OCI-LY7 (cell line): ENCODE measurements at regions not wholly inside any gene's neighbourhood (a gene's known extent, or its start where the extent isn't known, plus 50 kb on each side); places are given as distances from the start of the nearest gene placed in this dataset.
"Not testable (repeated sequence)": the region's sequence is repeated elsewhere in the genome, so short reads cannot be mapped to it uniquely, and the experiment has no call there.

Source experiments
- BruUV-seq: library from RNA; stranded (reverse); fragments of 400-500 nt; replicated peaks from 2 replicates; lab custom pipeline; 2021; lab: Mats Ljungman, UMichigan
- CTCF ChIA-PET: fragments of 300-600 bp; sonication (Branson Sonifier 250); formaldehyde crosslinking; loops from one replicate; lab custom pipeline; 2022; ENCODE audit warnings: antibody characterized with exemption; ENCODE audit not compliant: unreplicated experiment; lab: Charles Lee
- POLR2A ChIA-PET: fragments of 300-600 bp; sonication (Branson Sonifier 250); formaldehyde crosslinking; loops from one replicate; lab custom pipeline; 2022; ENCODE audit warnings: antibody characterized with exemption; lab: Charles Lee
- DNase-seq: peaks from one replicate; pipeline ENCODE4 v3.0.0-alpha.2; 2015; ENCODE audit warnings: low spot score
- H2AFZ ChIP-seq: fragments of 200-600 bp; sonication (generic), shearing (Covaris generic); 2 replicates; pipeline ENCODE4 v1.6.1; 2014; ENCODE audit warnings: mild to moderate bottlenecking, antibody characterized with exemption, low read length, moderate library complexity
- H3K27ac ChIP-seq: fragments of 200-600 bp; sonication (generic); 2 replicates; pipeline ENCODE4 v1.5.1; 2014; ENCODE audit warnings: mixed run types, low read depth, mild to moderate bottlenecking, moderate library complexity, low read length, inconsistent platforms; ENCODE audit not compliant: poor library complexity, severe bottlenecking
- H3K36me3 ChIP-seq: fragments of 200-600 bp; sonication (generic); 2 replicates; pipeline ENCODE4 v1.6.1; 2014; ENCODE audit warnings: mild to moderate bottlenecking, antibody characterized with exemption, low read length, moderate library complexity, mixed read lengths; ENCODE audit not compliant: insufficient read depth
- H3K4me1 ChIP-seq: fragments of 200-600 bp; sonication (generic); 2 replicates; pipeline ENCODE4 v1.5.1; 2014; ENCODE audit warnings: mild to moderate bottlenecking, low read length; ENCODE audit not compliant: insufficient read depth, poor library complexity, severe bottlenecking
- H3K4me2 ChIP-seq: fragments of 200-600 bp; sonication (generic); 2 replicates; pipeline ENCODE4 v1.6.1; 2014; ENCODE audit warnings: mild to moderate bottlenecking, low read length
- H3K4me3 ChIP-seq: fragments of 200-600 bp; sonication (generic); 2 replicates; pipeline ENCODE4 v1.5.1; 2014; ENCODE audit warnings: mild to moderate bottlenecking, low read depth, low read length; ENCODE audit not compliant: poor library complexity, severe bottlenecking
- H3K79me2 ChIP-seq: fragments of 200-600 bp; sonication (generic); 2 replicates; pipeline ENCODE4 v1.6.1; 2016; ENCODE audit warnings: low read depth, mild to moderate bottlenecking, low read length, moderate library complexity, mixed read lengths; ENCODE audit not compliant: insufficient read depth
- H3K9me2 ChIP-seq: fragments of 200-600 bp; sonication (generic); 2 replicates; pipeline ENCODE4 v1.6.1; 2016; ENCODE audit warnings: mild to moderate bottlenecking, low read length, mixed read lengths; ENCODE audit not compliant: insufficient read depth
- H3K9me3 ChIP-seq: fragments of 200-600 bp; sonication (generic); 2 replicates; pipeline ENCODE4 v1.6.1; 2014; ENCODE audit warnings: mild to moderate bottlenecking, mixed run types, low read length, mixed read lengths
- H4K20me1 ChIP-seq: fragments of 200-600 bp; sonication (generic); 2 replicates; pipeline ENCODE4 v1.6.1; 2014; ENCODE audit warnings: mild to moderate bottlenecking, antibody characterized with exemption, low read length, moderate library complexity, mixed read lengths; ENCODE audit not compliant: insufficient read depth
- EZH2phosphoT487 ChIP-seq: fragments of 200-600 bp; sonication (generic); IDR thresholded peaks from 2 replicates; pipeline ENCODE4 v1.6.1; 2018; ENCODE audit warnings: low read depth, borderline replicate concordance, mild to moderate bottlenecking, mixed run types, antibody characterized with exemption, low read length, moderate library complexity, mixed read lengths
- intact Hi-C: fragments of 100-400 bp; cut with micrococcal nuclease; formaldehyde crosslinking; loops from one replicate; pipeline ENCODE4 v1.10.0; 2022; ENCODE audit not compliant: unreplicated experiment
- TF ChIP-seq, protein P1 (sequence below): fragments of 200-600 bp; sonication (generic); conservative IDR thresholded peaks from 2 replicates; pipeline ENCODE4 v1.5.1; 2014; ENCODE audit warnings: mild to moderate bottlenecking, antibody characterized with exemption, low read length, moderate library complexity, mixed read lengths

DNA sequence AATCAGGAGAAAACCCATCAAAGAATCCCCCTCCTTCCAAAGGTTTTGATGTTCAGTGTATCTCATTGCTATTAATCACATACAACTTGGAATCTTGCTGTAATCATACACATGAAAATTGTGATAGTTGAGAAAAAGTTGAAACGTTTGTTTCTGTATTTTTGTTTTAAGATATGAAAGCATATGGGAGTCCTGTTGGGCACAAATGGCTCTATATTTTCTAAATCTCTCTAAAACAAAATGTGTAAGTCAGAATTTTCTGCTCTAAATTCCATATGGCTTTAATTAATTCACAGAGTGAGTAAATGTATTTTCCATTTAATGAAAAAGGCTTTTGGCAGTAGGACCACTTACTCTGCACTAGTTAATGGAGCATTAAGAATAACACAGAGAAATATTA, 140.2 kb downstream of the MOSPD2 start:
- Histone ChIP-seq H3K4me3 (no peak overlapping the region), H3K27ac (no peak overlapping the region), H3K9me2 (no peaks in the 10 kb centered on the region), H4K20me1 (no peaks in the 10 kb centered on the region), H3K4me2 (no peak overlapping the region), H2AFZ (no peak overlapping the region), H3K4me1 (no peaks in the 10 kb centered on the region), H3K36me3 (no peaks in the 10 kb centered on the region), H3K9me3 (no peaks in the 10 kb centered on the region), H3K79me2 (no peaks in the 10 kb centered on the region)
- ChIA-PET CTCF (no interaction called here), POLR2A (no interaction called here)
- TF ChIP-seq EZH2phosphoT487, result no peak
- TF ChIP-seq, protein P1, sequence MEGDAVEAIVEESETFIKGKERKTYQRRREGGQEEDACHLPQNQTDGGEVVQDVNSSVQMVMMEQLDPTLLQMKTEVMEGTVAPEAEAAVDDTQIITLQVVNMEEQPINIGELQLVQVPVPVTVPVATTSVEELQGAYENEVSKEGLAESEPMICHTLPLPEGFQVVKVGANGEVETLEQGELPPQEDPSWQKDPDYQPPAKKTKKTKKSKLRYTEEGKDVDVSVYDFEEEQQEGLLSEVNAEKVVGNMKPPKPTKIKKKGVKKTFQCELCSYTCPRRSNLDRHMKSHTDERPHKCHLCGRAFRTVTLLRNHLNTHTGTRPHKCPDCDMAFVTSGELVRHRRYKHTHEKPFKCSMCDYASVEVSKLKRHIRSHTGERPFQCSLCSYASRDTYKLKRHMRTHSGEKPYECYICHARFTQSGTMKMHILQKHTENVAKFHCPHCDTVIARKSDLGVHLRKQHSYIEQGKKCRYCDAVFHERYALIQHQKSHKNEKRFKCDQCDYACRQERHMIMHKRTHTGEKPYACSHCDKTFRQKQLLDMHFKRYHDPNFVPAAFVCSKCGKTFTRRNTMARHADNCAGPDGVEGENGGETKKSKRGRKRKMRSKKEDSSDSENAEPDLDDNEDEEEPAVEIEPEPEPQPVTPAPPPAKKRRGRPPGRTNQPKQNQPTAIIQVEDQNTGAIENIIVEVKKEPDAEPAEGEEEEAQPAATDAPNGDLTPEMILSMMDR, result no peak
- BruUV-seq, result no TSS peak
- intact Hi-C loops, result no loop called here
- DNase-seq, result no peak

DNA sequence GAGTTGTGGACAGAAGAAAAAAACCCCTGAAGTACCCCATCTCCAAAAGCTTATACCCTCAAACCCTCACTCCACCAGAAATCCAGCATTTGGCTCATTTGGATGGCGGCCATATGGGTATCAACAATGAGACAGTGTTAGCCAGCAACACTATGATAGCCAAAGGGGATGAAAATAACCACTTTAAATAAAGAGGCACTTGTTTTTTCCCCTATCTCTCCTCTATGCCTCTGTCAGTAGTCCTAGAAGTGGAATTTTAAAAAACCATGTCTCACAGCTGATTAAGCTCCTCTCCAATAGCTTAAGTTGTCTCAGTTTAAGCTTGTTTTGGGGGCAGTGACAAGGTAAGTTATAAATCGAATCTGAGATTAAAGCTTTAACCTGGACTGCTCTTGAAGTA, 124.0 kb downstream of the MOSPD2 start:
- no peak for DNase-seq
- no TSS peak for BruUV-seq
- H3K27ac ChIP-seq, result no peak overlapping the region
- no peaks in the 10 kb centered on the region for H3K9me2 ChIP-seq
- no peaks in the 10 kb centered on the region for H3K4me1 ChIP-seq
- no peaks in the 10 kb centered on the region for H4K20me1 ChIP-seq
- ChIA-PET CTCF (no interaction called here), POLR2A (no interaction called here)
- no peaks in the 10 kb centered on the region for H3K79me2 ChIP-seq
- H2AFZ ChIP-seq, result no peak overlapping the region
- H3K9me3 ChIP-seq, result no peaks in the 10 kb centered on the region
- H3K36me3 ChIP-seq, result no peaks in the 10 kb centered on the region
- no peak for TF ChIP-seq EZH2phosphoT487
- TF ChIP-seq, protein P1, result no peak
- no peak overlapping the region for H3K4me2 ChIP-seq
- H3K4me3 ChIP-seq, result no peak overlapping the region
- intact Hi-C loops, result no loop called here

DNA sequence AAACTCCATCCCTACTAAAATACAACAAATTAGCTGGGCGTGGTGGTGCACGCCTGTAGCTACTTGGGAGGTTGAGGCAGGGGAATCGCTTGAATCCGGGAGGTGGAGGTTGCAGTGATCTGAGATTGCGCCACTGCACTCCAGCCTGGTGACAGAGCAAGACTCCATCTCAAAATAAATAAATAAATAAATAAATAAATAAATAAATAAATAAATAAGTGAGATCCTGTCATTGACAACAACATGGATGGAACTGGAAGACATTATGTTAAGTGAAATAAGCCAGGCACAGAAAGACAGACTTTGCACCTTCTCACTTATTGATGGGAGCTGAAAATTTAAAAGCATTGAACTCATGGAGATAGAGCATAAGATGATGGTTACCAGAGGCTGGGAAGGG, 111.2 kb downstream of the MOSPD2 start:
- BruUV-seq, H3K27ac ChIP-seq, H3K9me3 ChIP-seq, H2AFZ ChIP-seq, H3K4me2 ChIP-seq, H3K79me2 ChIP-seq, H4K20me1 ChIP-seq, H3K4me1 ChIP-seq, H3K36me3 ChIP-seq, H3K4me3 ChIP-seq, H3K9me2 ChIP-seq, intact Hi-C loops, CTCF ChIA-PET, POLR2A ChIA-PET, DNase-seq: not testable (repeated sequence)
